IPS-18c (cell line): ENCODE measurements at regions not wholly inside any gene's neighbourhood (a gene's known extent, or its start where the extent isn't known, plus 50 kb on each side); places are given as distances from the start of the nearest gene placed in this dataset.
"Not testable (repeated sequence)": the region's sequence is repeated elsewhere in the genome, so short reads cannot be mapped to it uniquely, and the experiment has no call there.

Experiments
- H3K4me3 ChIP-seq: 2 replicates; pipeline ENCODE4 v1.7.0; 2013; ENCODE audit warnings: low read depth, mild to moderate bottlenecking, low read length, moderate library complexity; ENCODE audit not compliant: insufficient read depth
- H3K9me3 ChIP-seq: one replicate; pipeline ENCODE4 v1.6.1; 2013; ENCODE audit warnings: mild to moderate bottlenecking, low read length, moderate library complexity; ENCODE audit not compliant: control insufficient read depth, insufficient read depth

DNA sequence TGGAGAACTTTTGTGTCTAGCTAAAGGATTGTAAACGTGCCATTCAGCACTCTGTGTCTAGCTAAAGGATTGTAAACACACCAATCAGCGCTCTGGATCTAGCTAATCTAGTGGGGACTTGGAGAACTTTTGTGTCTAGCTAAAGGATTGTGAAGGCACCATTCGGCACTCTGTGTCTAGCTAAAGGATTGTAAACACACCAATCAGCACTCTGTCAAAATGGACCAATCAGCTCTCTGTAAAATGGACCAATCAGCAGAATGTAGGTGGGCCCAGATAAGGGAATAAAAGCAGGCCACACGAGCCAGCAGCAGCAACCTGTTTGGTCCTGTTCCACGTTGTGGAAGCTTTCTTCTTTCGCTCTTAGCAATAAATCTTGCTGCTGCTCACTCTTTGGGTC lies 98.4 kb upstream of the UBASH3B start:
- H3K9me3 ChIP-seq, result not testable (repeated sequence)
- H3K4me3 ChIP-seq, result peak overlapping the region; percentile 44; the same call in 1 of the 2 replicates

DNA sequence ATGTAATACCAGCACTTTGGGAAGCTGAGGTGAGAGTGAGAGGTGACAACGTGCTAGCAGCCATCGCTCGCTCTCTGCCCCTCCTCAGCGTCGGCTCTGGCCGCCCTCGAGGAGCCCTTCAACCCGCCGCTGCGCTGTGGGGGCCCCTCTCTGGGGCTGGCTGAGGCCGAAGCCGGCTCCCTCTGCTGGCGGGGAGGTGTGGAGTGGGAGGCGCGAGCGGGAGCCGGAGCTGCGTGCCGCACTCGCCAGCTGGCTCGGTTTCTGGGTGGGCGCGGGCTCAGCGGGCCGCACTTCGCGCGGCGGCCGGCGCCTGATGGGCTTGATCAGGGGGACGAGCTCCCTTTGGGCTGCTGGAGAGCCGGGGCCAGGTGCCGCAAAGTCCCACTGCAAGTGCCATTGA lies 98.9 kb upstream of the UBASH3B start:
- Histone ChIP-seq H3K4me3 (peak overlapping the region; percentile 44), H3K9me3 (no peaks in the 10 kb centered on the region)

DNA sequence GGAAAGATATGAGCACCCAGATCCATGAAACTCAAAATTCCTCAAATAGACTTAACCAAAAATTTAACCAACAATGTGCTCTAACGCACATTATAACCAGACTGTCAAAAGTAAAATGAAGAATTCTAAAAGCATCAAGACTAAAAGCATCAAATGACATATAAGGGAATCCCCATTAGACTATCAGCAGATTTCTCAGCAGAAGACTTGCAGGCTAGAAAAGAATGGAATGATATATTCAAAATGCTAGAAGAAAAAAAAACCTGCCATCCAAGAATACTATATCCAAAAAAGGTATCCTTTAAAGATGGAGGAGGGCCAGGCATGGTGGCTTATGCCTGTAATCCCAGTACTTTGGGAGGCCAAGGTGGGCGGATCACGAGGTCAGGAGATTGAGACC lies 117.5 kb upstream of the UBASH3B start:
- Histone ChIP-seq H3K9me3 (peaks cover 3% of the 10 kb centered on the region), H3K4me3 (no peak overlapping the region)

DNA sequence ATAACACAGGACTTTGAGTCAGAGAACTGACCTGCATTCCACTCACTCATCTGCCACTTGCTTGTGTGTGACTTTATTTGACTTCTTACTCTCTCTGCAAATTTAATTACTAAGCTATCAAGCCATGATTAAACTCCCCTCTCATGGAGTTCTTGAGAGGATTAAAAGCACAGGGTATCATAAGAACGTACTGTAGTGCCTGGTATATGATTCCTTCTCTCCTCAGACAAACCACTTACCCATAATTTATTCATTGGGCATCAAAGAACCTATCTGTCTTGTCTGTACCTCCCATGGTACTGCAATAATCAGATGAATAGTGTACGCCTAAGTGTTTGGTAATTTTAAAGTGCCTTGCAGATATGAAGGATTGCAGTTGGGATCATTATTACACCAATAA lies 130.6 kb upstream of the UBASH3B start:
- H3K4me3 ChIP-seq, result no peak overlapping the region

DNA sequence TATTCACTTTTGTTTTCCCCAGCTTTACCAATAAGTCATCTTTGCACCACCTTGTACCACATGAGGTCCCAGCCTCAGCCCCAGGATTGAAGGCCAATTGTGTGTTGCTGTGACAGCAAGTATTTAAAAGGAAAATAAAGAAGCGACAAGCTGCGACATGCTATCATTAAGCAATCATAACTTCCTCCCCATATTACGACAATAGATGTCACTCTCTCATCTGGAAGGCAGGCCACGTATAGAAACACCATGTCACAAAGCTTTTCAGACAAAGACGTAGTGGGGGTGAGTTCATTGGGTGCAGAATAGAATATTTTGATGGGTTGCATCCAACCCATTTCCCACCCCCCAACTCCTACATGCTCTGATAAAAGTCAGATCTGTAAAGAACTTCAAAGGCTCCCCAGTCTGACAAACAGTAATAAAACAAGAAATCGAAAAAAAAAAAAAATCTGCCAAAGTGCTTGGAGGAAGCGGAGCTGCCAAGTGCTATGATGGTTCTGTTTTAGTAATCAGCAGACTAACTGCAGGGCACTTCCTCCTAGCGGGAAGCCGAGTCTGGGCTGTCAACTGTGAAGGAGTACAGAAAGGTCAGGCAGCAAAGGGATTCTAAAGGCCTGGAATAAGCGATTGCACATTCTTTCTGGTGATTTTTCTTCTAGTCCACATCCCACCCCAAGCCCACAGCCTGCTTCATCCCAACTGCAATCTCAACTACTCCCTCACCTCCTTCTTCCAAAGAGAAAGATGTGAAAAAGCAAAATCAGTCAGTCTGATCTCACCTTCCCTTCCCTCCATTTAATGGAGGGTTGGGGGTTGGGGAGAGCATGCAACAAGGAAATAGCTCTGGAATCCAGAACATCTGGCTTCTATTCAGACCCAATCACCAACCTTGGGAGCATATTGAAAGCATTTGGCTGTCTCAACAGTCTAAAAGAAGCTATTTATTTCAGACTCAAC lies 131.4 kb upstream of the UBASH3B start:
- H3K4me3 ChIP-seq, result no peak overlapping the region
- no peaks in the 10 kb centered on the region for H3K9me3 ChIP-seq

More for the DNA sequence above, 130.6 kb upstream of the UBASH3B start:
- no peaks in the 10 kb centered on the region for H3K9me3 ChIP-seq

DNA sequence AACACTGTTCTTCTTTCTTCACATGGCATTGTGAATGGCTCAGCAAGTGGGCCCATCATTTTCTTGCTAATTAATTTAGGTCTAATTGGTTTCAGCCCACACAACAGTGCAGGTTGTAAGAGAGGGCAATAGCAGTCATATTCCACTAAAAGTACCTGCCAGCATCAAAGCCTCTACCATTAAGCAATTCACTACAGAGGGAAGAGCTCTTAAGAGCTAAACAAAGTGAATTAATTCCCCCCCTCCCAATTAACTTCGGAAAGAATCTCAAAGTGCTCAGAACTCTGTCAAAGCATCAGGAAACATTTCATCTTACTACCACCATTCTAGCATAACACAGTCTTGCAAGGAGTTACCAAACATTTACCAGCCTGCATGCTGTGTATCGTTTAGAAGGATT lies 133.9 kb upstream of the UBASH3B start:
- Histone ChIP-seq H3K9me3 (no peaks in the 10 kb centered on the region), H3K4me3 (no peak overlapping the region)

DNA sequence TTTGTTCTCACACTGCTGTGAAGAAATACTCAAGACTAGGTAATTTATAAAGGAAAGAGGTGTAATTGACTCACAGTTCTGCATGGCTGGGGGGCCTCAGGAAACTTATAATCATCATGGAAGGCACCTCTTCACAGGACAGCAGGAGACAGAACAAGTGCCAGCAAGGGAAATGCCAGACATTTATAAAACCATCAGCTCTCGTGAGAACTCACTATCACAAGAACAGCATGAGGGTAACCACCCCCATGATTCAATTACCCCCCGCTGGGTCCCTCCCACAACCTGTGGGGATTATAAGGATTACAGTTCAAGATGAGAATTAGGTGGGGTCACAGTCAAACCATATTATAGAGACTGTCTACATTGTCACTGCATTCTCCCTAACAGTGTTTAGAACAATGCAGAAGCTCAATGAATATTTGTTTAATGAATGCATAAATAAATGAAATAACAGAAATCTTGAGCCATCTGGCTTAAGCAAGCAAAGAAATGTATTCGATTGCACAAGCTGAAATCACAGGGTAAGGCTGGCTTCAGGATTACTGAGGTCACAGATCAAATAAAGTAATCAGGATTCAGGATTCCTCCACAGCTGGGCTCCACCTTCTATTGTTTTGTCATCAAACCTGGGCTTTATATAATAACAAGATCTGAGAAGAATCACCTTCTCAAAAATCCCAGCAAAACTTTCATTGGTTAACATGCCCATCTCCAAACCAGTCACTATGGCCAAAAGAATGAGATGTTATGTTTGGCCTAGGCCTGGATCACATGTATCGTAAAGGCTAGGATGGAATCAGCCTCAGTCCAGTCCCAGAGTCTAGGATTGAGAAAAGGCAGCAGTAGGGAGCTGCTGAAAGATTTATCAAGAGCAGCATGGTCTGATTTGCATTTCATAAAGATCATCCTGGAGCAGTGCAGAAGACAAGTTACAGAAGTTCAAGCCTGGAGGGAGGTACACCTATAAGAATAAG lies 137.8 kb upstream of the UBASH3B start:
- no peak overlapping the region for H3K4me3 ChIP-seq
- no peaks in the 10 kb centered on the region for H3K9me3 ChIP-seq

DNA sequence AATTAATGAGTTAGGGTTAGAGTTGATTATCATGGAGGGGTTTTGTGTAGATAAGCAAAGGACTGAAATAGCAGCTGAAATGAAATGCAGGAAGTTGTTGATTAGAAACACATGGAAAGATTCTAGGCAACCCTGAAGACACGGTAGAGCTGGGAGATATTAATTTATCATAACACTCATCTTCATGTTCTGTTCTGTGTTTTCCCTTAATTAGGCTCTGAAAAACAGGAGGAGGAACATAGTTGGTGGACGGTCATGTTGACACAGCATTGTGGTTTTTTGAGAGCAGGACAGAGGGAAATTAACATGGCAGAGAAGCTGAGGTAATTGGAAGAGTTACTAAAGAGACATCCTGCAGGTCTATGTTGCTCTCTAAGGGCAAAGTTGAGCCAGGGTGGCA lies 138.8 kb upstream of the UBASH3B start:
- H3K9me3 ChIP-seq, result no peaks in the 10 kb centered on the region
- no peak overlapping the region for H3K4me3 ChIP-seq

DNA sequence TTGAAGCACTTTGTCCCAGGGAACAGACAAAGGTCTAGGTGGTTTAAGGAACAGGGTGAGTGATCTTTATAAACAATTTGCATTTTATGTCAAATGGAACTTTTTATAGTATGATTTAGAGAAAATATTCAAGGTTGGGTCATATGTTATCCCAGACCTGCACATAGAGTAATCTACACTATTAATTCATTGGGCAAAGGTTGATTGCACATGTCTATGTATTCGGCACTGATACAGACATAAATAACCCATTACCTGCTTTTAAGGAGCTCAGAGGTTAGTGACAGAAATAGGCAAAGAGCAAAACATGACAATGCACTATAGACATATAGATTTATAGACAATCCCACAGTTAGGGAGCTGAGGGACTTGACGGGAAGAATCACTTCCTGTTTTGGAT lies 141.5 kb upstream of the UBASH3B start:
- H3K4me3 ChIP-seq, result no peak overlapping the region
- H3K9me3 ChIP-seq, result no peaks in the 10 kb centered on the region

DNA sequence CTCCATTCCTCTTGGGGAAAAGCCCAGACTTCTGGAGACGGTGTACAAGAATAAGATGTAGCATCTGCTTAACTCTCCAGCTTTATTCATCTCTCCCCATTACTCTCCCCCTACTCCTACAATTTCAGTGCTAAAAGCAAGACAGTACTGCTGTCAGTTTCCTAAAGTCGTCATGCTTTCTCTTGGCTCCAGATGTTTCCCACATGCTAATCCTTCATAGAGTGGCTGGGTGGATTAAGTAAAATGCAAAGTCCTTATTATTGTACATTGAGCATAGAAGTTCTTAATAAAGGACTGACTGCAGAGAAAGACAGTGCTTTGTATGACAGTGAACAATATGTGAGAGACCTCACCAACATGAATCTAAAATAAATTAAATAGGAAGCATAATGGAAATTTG lies 142.2 kb upstream of the UBASH3B start:
- H3K4me3 ChIP-seq, result no peak overlapping the region

DNA sequence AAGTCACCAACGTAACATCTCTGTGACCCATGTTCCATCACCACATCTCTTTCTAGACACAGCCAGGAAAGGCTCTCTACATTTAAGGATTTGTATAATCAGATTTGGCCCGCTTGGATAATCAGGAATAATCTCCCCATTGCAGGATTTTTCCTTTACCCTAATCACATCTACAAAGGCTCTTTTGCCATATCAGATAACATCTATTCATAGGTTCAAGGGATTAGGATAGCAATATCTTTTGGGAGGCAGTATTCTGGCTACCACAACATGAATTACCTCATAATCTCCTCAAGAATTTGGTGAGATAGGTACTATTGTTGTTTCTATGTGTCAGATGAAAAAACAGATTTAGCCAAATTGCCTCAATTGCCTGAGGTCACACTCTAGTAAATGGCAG lies 142.8 kb upstream of the UBASH3B start:
- no peak overlapping the region for H3K4me3 ChIP-seq
- H3K9me3 ChIP-seq, result no peaks in the 10 kb centered on the region

More for the DNA sequence above, 142.2 kb upstream of the UBASH3B start:
- no peaks in the 10 kb centered on the region for H3K9me3 ChIP-seq

DNA sequence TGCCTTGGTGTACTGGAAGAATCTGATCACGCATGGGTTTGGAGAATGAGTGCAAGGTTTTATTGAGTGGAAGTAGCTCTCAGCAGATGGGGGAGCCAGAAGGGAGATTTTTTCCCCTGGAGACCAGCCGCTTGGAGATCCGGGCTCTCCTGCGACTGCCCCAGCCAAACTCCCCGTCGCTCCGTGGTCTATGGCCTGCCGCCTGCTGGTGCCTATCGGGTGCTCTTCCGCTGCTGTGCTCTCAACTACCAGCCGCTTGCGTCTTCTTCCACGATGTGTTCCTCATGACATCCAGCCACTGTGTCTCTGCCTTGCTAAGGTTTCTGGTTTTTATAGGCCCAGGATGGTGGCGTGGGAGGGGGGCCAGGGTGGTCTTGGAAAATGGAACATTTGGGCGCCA lies 145.6 kb upstream of the UBASH3B start:
- no peak overlapping the region for H3K4me3 ChIP-seq
- H3K9me3 ChIP-seq, result no peaks in the 10 kb centered on the region

DNA sequence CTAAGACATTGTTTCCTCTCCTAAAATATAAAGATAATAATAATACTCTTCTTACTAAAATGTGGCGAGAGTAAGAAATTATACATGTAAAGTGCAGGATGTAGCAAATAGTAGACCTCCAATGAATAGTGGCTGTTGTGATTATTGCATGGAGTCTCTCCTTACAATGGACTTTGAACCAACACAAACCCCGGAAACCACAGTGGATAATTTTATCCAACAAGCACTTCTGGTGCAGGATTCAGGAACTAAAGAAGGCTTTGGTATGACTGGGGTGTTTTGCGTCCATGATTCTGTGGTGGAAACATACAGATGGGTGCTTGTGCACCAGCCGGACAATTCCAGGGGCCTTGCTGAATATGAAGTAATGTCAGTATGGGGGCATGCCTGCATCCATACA lies 146.4 kb upstream of the UBASH3B start:
- Histone ChIP-seq H3K4me3 (no peak overlapping the region), H3K9me3 (no peaks in the 10 kb centered on the region)

DNA sequence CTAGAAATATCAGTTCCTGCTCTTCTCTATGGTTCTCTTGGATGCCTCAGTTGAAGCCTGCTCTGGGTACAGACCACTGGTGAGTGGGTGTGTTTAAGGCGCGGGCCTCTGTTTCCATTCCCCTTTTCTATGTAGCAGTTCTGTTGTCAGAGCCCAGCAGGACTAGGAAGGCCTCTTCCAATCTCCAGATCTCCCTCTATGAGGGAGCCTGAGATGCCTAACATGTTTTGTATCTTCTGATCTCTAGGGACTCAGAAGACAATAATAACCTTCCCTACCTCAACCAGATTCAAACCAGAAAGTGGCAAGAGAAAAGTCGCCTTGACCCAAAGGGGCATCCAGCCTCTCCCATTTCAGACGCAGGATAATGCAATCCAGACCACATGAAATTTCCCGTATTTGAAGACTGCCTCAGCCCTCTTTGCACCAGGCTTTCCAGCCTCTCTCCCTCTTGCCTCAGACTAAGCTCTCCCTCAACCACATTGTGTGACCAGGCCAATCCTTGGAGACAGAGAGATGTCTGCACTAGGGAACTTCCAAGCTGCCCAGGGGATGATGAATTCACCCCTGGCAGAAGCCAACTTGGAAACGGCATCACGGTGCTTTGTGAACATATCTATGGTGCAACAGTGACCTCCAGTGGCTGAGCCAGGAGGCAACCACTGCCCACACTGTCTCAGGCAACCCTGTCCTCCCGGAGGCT lies 150.1 kb upstream of the UBASH3B start:
- no peak overlapping the region for H3K4me3 ChIP-seq

DNA sequence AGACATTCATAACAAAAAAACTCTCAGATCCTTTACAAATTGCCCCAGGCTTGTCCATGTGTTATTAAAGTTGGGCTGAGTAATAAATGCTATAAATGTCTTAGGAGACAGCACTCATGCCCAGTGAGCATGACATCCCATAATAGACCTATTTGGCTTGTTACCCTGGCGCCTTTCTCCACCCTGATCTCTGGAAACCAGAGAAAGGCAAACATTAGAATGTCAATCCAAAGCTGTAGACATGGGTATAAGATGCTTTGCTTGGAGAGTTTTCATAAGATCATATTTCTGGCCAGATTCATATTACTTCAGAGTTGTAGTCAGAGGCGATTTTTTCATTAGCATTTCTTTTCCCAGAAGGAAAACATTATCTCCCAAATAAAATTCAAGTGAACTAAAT lies 161.3 kb upstream of the UBASH3B start:
- H3K9me3 ChIP-seq, result no peaks in the 10 kb centered on the region
- no peak overlapping the region for H3K4me3 ChIP-seq

More for the DNA sequence above, 150.1 kb upstream of the UBASH3B start:
- no peaks in the 10 kb centered on the region for H3K9me3 ChIP-seq

DNA sequence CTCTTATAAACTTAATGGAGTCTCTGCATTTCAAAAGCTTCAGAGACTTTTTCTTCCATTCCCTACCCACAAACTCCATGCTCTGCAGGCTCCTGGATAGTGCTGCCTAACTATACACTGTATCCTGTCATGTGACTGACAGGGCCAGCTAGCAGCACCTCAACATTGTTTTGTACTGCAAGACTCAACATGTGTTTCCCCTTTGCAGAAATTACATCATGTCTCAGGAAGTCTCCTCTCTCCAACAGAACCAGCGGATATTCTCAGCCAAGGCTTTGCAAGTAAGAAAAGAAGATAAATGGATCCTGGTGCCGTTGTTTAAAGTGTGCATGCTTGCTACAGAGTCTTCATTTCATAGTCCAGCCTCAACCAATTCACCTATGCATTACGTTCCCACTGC lies 164.0 kb upstream of the UBASH3B start:
- no peak overlapping the region for H3K4me3 ChIP-seq
- H3K9me3 ChIP-seq, result no peaks in the 10 kb centered on the region
